Mesenchymal stem cell (in vitro differentiated cells and primary cell): ENCODE measurements at regions not wholly inside any gene's neighbourhood (a gene's known extent, or its start where the extent isn't known, plus 50 kb on each side); places are given as distances from the start of the nearest gene placed in this dataset.

Experiments used
- DNase-seq: peaks from one replicate; pipeline ENCODE4 v3.0.0-alpha.2; 2013
- H2AFZ ChIP-seq: one replicate; pipeline ENCODE4 v1.6.1; 2013; ENCODE audit warnings: low read depth, mild to moderate bottlenecking, control low read depth, inconsistent platforms, low read length, moderate library complexity
- H2AK5ac ChIP-seq: 2 replicates; pipeline ENCODE4 v1.6.1; 2013; ENCODE audit warnings: low read length, moderate library complexity, mild to moderate bottlenecking, inconsistent platforms; ENCODE audit not compliant: severe bottlenecking
- H2BK120ac ChIP-seq: one replicate; pipeline ENCODE4 v1.6.1; 2013; ENCODE audit warnings: low read depth, mild to moderate bottlenecking, inconsistent platforms, low read length, moderate library complexity
- H2BK12ac ChIP-seq, 2 experiments: one replicate each; pipeline ENCODE4 v1.6.1; 2013; ENCODE audit warnings: inconsistent platforms in 2 of 2, low read length in 2 of 2, mild to moderate bottlenecking in 2 of 2, moderate library complexity in 2 of 2, control low read depth in 1 of 2
- H2BK15ac ChIP-seq: one replicate; pipeline ENCODE4 v1.6.1; 2013; ENCODE audit warnings: mild to moderate bottlenecking, low read depth, inconsistent platforms; ENCODE audit not compliant: poor library complexity, severe bottlenecking
- H2BK5ac ChIP-seq: 2 replicates; pipeline ENCODE4 v1.6.1; 2013; ENCODE audit warnings: low read depth, mild to moderate bottlenecking, low read length, control low read depth, inconsistent platforms; ENCODE audit not compliant: poor library complexity, severe bottlenecking
- H3K14ac ChIP-seq, 2 experiments: one replicate each; pipeline ENCODE4 v1.6.1; 2013; ENCODE audit warnings: inconsistent platforms in 2 of 2, low read length in 2 of 2, control low read depth in 1 of 2, mild to moderate bottlenecking in 1 of 2, moderate library complexity in 1 of 2
- H3K18ac ChIP-seq, 2 experiments: one replicate each; pipeline ENCODE4 v1.6.1; 2013; ENCODE audit warnings: inconsistent platforms in 2 of 2, low read length in 2 of 2, control low read depth in 1 of 2, low read depth in 1 of 2, mild to moderate bottlenecking in 1 of 2
- H3K23ac ChIP-seq, 2 experiments: one replicate each; pipeline ENCODE4 v1.6.1; 2013; ENCODE audit warnings: inconsistent platforms in 2 of 2, low read length in 2 of 2, mild to moderate bottlenecking in 2 of 2, moderate library complexity in 2 of 2, control low read depth in 1 of 2
- H3K27ac ChIP-seq: 2 replicates; pipeline ENCODE4 v1.5.1; 2013; ENCODE audit warnings: mild to moderate bottlenecking, moderate library complexity, low read length, control low read depth, inconsistent platforms; ENCODE audit not compliant: poor library complexity, severe bottlenecking
- H3K27me3 ChIP-seq, 2 experiments: 2 replicates each; pipeline versions ENCODE4 v1.6.1 to v1.7.0; 2013; ENCODE audit warnings: low read length in 2 of 2, mild to moderate bottlenecking in 2 of 2, moderate library complexity in 2 of 2, control low read depth in 1 of 2, inconsistent platforms in 1 of 2; ENCODE audit not compliant: control insufficient read depth in 1 of 2, insufficient read depth in 1 of 2
- H3K36me3 ChIP-seq, 2 experiments: 2 replicates each; pipeline versions ENCODE4 v1.6.1 to v1.7.0; 2013; ENCODE audit warnings: low read length in 2 of 2, control low read depth in 1 of 2, inconsistent platforms in 1 of 2, low read depth in 1 of 2, mild to moderate bottlenecking in 1 of 2; ENCODE audit not compliant: insufficient read depth in 2 of 2, control insufficient read depth in 1 of 2
- H3K4ac ChIP-seq, 2 experiments: one replicate each; pipeline ENCODE4 v1.6.1; 2013; ENCODE audit warnings: inconsistent platforms in 2 of 2, low read length in 2 of 2, mild to moderate bottlenecking in 2 of 2, moderate library complexity in 2 of 2, control low read depth in 1 of 2, low read depth in 1 of 2
- H3K4me1 ChIP-seq: 2 replicates; pipeline ENCODE4 v1.6.1; 2013; ENCODE audit warnings: low read depth, low read length, control low read depth; ENCODE audit not compliant: control insufficient read depth, insufficient read depth
- H3K4me2 ChIP-seq: 2 replicates; pipeline ENCODE4 v1.6.1; 2013; ENCODE audit warnings: low read length, mild to moderate bottlenecking, inconsistent platforms; ENCODE audit not compliant: poor library complexity, severe bottlenecking
- H3K4me3 ChIP-seq, 2 experiments: 2 replicates each; pipeline versions ENCODE4 v1.5.1 to v1.7.0; 2013; ENCODE audit warnings: low read length in 2 of 2, mild to moderate bottlenecking in 2 of 2, control low read depth in 1 of 2, low read depth in 1 of 2; ENCODE audit not compliant: insufficient read depth in 1 of 2
- H3K79me1 ChIP-seq: replicated peaks from 2 replicates; pipeline ENCODE4 v1.6.1; 2013; ENCODE audit warnings: mild to moderate bottlenecking, control low read depth, low read length, inconsistent platforms; ENCODE audit not compliant: poor library complexity, severe bottlenecking
- H3K9ac ChIP-seq: 2 replicates; pipeline ENCODE4 v1.7.0; 2013; ENCODE audit warnings: mild to moderate bottlenecking, low read length, moderate library complexity
- H3K9me3 ChIP-seq: 2 replicates; pipeline ENCODE4 v1.7.0; 2013; ENCODE audit warnings: mild to moderate bottlenecking, low read length; ENCODE audit not compliant: control insufficient read depth
- H4K8ac ChIP-seq: one replicate; pipeline ENCODE4 v1.6.1; 2013; ENCODE audit warnings: inconsistent platforms, mild to moderate bottlenecking, low read length, moderate library complexity
- H4K91ac ChIP-seq: one replicate; pipeline ENCODE4 v1.6.1; 2013; ENCODE audit warnings: mild to moderate bottlenecking, low read length, inconsistent platforms
- WGBS: methylation state at CpG from one replicate; pipeline ENCODE4 v1.1.7; 2013; ENCODE audit warnings: mixed read lengths; 5-methylcytosine and 5-hydroxymethylcytosine counted together

DNA sequence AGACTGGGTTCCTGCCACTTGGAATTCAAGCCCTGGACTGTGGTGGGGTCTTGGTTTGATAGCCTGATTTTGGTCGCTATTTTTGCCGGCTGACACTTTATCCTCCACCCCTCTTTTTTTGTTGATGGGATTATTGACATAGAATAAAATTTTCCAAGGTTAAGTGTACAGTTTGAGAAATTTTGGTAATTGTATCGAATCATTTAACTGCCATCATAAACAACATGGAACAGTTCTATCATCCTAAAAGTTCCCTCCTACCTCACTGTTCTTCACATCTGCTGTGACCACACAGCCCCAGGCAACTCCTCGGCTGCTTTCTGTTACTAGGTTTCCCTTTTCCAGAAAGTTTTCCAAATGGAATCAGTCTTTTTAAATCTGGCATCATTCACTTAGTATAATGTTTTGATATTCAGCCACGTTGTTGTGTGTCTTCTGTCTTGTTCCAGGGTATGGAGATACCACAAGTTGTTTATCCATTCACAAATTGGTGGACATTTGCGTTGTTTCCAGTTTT is 50.6 kb upstream of the STEAP1B start:
- Histone ChIP-seq H2BK12ac (no peak overlapping the region), H4K8ac (no peak overlapping the region), H4K91ac (no peak overlapping the region), H3K9ac (no peak overlapping the region), H2BK15ac (no peak overlapping the region), H3K4me2 (peak overlapping the region; percentile 59), H2AK5ac (no peak overlapping the region), H3K4me1 (peaks cover 9% of the 10 kb centered on the region), H3K27ac (no peak overlapping the region), H3K79me1 (no peaks in the 10 kb centered on the region), H3K23ac (no peak overlapping the region), H2BK5ac (no peak overlapping the region), H2BK120ac (no peak overlapping the region), H3K9me3 (no peaks in the 10 kb centered on the region), H3K14ac (no peak overlapping the region), H3K27me3 (peaks cover 31 to 87% of the 10 kb centered on the region in 2 experiments), H3K4me3 (peak overlapping the region in 1 of 2 experiments; percentile 75), H3K4ac (no peak overlapping the region), H3K18ac (no peak overlapping the region), H2AFZ (no peak overlapping the region), H3K36me3 (no peaks in the 10 kb centered on the region)
- no peak for DNase-seq
- WGBS: no CpG with 5 or more reads among the region's 6 CpGs

DNA sequence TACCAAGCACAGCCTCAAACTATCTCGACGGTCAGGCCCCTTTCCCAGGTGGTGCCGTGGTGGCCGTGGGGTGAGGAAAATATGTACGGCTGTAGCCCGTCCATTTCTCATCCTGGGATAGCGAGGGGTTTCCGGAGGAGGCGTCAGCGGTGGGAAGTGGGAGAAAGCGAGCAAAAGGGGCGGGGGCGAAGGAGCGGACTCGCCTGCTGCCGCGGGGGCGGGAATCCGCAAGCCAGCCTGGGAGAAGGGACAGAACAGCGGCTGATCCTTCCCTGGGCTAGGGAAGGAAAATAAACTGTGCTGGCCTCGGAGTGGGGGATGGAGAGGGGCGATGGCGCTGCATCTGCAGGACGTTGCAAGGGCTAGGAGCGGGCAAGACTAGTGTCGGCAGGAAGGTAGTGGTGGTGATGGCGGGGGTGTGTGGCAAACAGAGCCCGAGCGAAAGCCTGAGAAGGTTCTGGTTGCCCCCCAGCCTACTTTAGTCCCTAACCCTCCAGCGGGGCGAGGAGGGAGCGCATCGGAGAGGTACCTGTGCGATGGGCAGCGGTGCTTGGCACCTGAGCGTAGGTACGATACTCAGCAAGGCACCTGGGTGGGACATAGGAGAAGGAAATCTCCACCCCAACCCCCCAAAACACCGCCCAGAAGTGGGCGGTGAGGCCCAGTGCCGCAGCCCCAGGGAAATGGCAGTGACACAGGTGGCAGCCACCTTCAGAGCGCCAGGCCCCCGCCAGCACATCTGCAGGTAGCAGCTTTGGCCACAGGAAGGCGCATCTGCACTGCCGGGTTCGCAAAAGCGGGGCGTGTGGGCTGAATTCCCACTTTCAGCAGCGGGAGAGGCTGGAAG is 49.9 kb upstream of the STEAP1B start:
- no peak overlapping the region for H2BK120ac ChIP-seq
- no peaks in the 10 kb centered on the region for H3K79me1 ChIP-seq
- peaks cover 38 to 87% of the 10 kb centered on the region in 2 experiments for H3K27me3 ChIP-seq
- no peak overlapping the region for H3K4ac ChIP-seq
- peak overlapping the region; percentile 58 to 75 for H3K4me3 ChIP-seq
- peak overlapping the region; percentile 74 for H2BK15ac ChIP-seq
- no peak overlapping the region for H3K23ac ChIP-seq
- H3K9me3 ChIP-seq: no peaks in the 10 kb centered on the region
- peak overlapping the region; percentile 44 for H3K9ac ChIP-seq
- no peak overlapping the region for H2BK5ac ChIP-seq
- no peaks in the 10 kb centered on the region for H3K36me3 ChIP-seq
- peak overlapping the region; percentile 58 for H4K91ac ChIP-seq
- H3K27ac ChIP-seq: no peak overlapping the region
- WGBS: 2% methylated on average over 37 of the region's 48 CpGs
- H2BK12ac ChIP-seq: no peak overlapping the region
- peak overlapping the region; percentile 87 for H4K8ac ChIP-seq
- peak overlapping the region; percentile 59 for H3K4me2 ChIP-seq
- peak overlapping the region; percentile 28 to 61 for H3K18ac ChIP-seq
- no peak overlapping the region for H3K14ac ChIP-seq
- DNase-seq: peak; percentile 16
- no peak overlapping the region for H2AK5ac ChIP-seq
- peak overlapping the region; percentile 6 for H2AFZ ChIP-seq
- peaks cover 9% of the 10 kb centered on the region for H3K4me1 ChIP-seq
